Activated CD8-positive, alpha-beta memory T cell treated with anti-CD3 and anti-CD28 coated beads for 24 hours (primary cell): ENCODE measurements at regions not wholly inside any gene's neighbourhood (a gene's known extent, or its start where the extent isn't known, plus 50 kb on each side); places are given as distances from the start of the nearest gene placed in this dataset.
A peak's percentile ranks its signal among the peaks of the same experiment; 100 is the strongest.

Experiments
- DNase-seq: peaks from one replicate; pipeline ENCODE4 v3.0.0-alpha.2; 2020

- DNase-seq = no peak
Observed at GRCh38 chr11:88448131-88448670, 110.7 kb upstream of the CTSC start.

GRCh38 chr11:88447281-88447680 lies 109.7 kb upstream of the CTSC start:
- no peak for DNase-seq

GRCh38 chr11:88439356-88439755 lies 101.8 kb upstream of the CTSC start:
- no peak for DNase-seq

GRCh38 chr11:88438721-88439120 lies 101.2 kb upstream of the CTSC start:
- no peak for DNase-seq

- no peak for DNase-seq
Observed at GRCh38 chr11:88435415-88435814, 97.9 kb upstream of the CTSC start.

- DNase-seq = no peak
Observed at GRCh38 chr11:88434333-88434976, 96.9 kb upstream of the CTSC start.

GRCh38 chr11:88433536-88434230 lies 96.1 kb upstream of the CTSC start:
- no peak for DNase-seq

GRCh38 chr11:88431675-88432341 lies 94.3 kb upstream of the CTSC start:
- DNase-seq = no peak

GRCh38 chr11:88428959-88429358 lies 91.4 kb upstream of the CTSC start:
- no peak for DNase-seq

GRCh38 chr11:88427719-88428118 lies 90.2 kb upstream of the CTSC start:
- DNase-seq = no peak

GRCh38 chr11:88424881-88425280 lies 87.3 kb upstream of the CTSC start:
- DNase-seq = no peak

GRCh38 chr11:88421530-88421929 lies 84.0 kb upstream of the CTSC start:
- DNase-seq = peak; percentile 64

- no peak for DNase-seq
Observed at GRCh38 chr11:88420165-88420791, 82.7 kb upstream of the CTSC start.

- DNase-seq = no peak
Observed at GRCh38 chr11:88418508-88418907, 81.0 kb upstream of the CTSC start.

- DNase-seq = no peak
Observed at GRCh38 chr11:88415495-88415894, 78.0 kb upstream of the CTSC start.

- no peak for DNase-seq
Observed at GRCh38 chr11:88414981-88415413, 77.5 kb upstream of the CTSC start.

GRCh38 chr11:88414385-88414861 lies 76.9 kb upstream of the CTSC start:
- DNase-seq = no peak

GRCh38 chr11:88411265-88411664 lies 73.7 kb upstream of the CTSC start:
- DNase-seq = no peak

- no peak for DNase-seq
Observed at GRCh38 chr11:88410656-88411055, 73.1 kb upstream of the CTSC start.

GRCh38 chr11:88410056-88410455 lies 72.5 kb upstream of the CTSC start:
- DNase-seq = no peak

GRCh38 chr11:88406876-88407275 lies 69.3 kb upstream of the CTSC start:
- DNase-seq = no peak

- DNase-seq = no peak
Observed at GRCh38 chr11:88405853-88406252, 68.3 kb upstream of the CTSC start.
